GM12865 (cell line): ENCODE measurements at regions not wholly inside any gene's neighbourhood (a gene's known extent, or its start where the extent isn't known, plus 50 kb on each side); places are given as distances from the start of the nearest gene placed in this dataset.
A peak's percentile ranks its signal among the peaks of the same experiment; 100 is the strongest.

Experiments
- DNase-seq: peaks from one replicate; pipeline ENCODE4 v3.0.0; 2010; ENCODE audit warnings: low read depth
- H3K4me3 ChIP-seq: 2 replicates; pipeline ENCODE4 v1.5.1; 2011; ENCODE audit warnings: mild to moderate bottlenecking, low read depth, low read length, control low read depth
- CTCF ChIP-seq: IDR thresholded peaks from 2 replicates; pipeline ENCODE4 v1.5.1; 2011; ENCODE audit warnings: low read length, control low read depth, low read depth, inconsistent platforms; ENCODE audit not compliant: insufficient read depth; ENCODE audit errors: missing control alignments

DNA sequence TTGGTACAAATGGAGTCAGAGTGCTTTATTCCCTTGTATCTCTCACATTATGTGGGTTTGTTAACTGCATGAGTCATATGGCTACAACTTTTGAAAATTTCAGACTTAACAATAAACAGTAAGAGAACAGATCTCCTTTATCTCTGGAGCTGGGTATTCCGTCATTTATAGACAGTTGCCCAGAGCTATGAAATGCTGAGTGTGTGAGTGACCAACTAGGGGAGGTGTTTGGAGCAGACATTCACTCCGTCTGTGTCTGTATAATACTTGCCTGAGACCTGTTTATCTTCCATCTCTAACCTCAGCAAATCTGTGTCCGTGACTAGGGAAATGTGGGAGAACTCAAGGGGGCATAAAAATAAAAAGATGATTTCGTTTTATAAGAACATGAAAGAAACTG, 279.9 kb upstream of the FAR2 start:
- no peak overlapping the region for H3K4me3 ChIP-seq
- TF ChIP-seq CTCF = no peak
- DNase-seq = no peak

- TF ChIP-seq CTCF = no peak
- DNase-seq = no peak
- H3K4me3 ChIP-seq = no peak overlapping the region
These were observed 278.1 kb upstream of the FAR2 start for GRCh38 chr12:28870839-28871440.

- H3K4me3 ChIP-seq = no peak overlapping the region
- peak; percentile 55 for DNase-seq
- TF ChIP-seq CTCF = peak; percentile 83
These were observed 276.3 kb upstream of the FAR2 start for GRCh38 chr12:28872654-28873268.

DNA sequence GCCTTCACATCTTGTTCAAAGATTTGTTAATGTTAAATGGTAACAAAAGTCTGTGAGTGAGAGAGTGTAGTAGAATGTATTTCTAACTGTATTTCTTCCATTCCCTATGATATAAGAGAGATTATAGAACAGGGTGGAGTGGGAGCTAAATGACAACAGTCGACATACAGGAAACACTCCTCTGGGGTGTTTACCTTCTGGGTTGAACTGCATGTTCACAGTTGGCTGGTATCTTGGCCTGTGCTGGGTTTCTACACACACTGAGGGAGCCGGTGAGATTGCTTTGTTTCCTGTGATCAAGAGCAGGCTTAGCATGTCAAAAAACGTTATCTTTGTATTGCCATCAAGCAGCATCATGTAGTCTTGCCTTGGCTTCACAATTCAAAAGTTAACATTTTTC, 274.3 kb upstream of the FAR2 start:
- TF ChIP-seq CTCF = no peak
- DNase-seq = no peak
- no peak overlapping the region for H3K4me3 ChIP-seq

- DNase-seq = no peak
- H3K4me3 ChIP-seq = no peak overlapping the region
- TF ChIP-seq CTCF = no peak
These were observed 272.8 kb upstream of the FAR2 start for GRCh38 chr12:28876196-28876798.

GRCh38 chr12:28877854-28878253, 271.2 kb upstream of the FAR2 start:
- DNase-seq = no peak
- TF ChIP-seq CTCF = no peak
- H3K4me3 ChIP-seq = no peak overlapping the region
